ENCODE measurements at regions not wholly inside any gene's neighbourhood (a gene's known extent, or its start where the extent isn't known, plus 50 kb on each side); places are given as distances from the start of the nearest gene placed in this dataset.

- no peak for FAIRE-seq
- CTCF ChIA-PET (ENCODE audit: low intra/inter-chr PET ratio) = no interaction called here
- TF ChIP-seq ZBTB7A (IDR thresholded peaks at IDR 0.05; ENCODE audit: borderline replicate concordance, control insufficient read depth, low read depth, low read length) (no peak), CAMTA2 (CRISPR knock-in tag; conservative IDR thresholded peaks at IDR 0.05) (no peak), ZSCAN29 (IDR thresholded peaks at IDR 0.05) (no peak), TCFL5 (CRISPR knock-in tag; conservative IDR thresholded peaks at IDR 0.05) (no peak), ZNF318 (IDR thresholded peaks at IDR 0.05; ENCODE audit: borderline replicate concordance in 1 of 2, low read depth in 1 of 2) (no peak), RBM22 (IDR thresholded peaks at IDR 0.05; ENCODE audit: low read depth, low read length, poor library complexity, severe bottlenecking) (no peak), SOX6 (IDR thresholded peaks at IDR 0.05) (no peak), FOXK2 (conservative IDR thresholded peaks at IDR 0.05 in 1 of 2, IDR thresholded peaks at IDR 0.05 in 1 of 2; ENCODE audit: low read depth in 2 of 2) (no peak), ZNF609 (CRISPR knock-in tag; IDR thresholded peaks at IDR 0.05; ENCODE audit: borderline replicate concordance) (no peak), KDM1A (IDR thresholded peaks at IDR 0.05) (no peak), XRCC5 (IDR thresholded peaks at IDR 0.05; ENCODE audit: low read depth, low read length) (no peak)
Observed at GRCh38 chr4:54526560-54526959, 131.2 kb upstream of the KIT start.

More at GRCh38 chr4:54526560-54526959, 131.2 kb upstream of the KIT start:
- Histone ChIP-seq H3K9me3 (replicated peaks; ENCODE audit: control insufficient read depth, insufficient read depth, low read depth, low read length) (no peaks in the 10 kb centered on the region), H3K27me3 (ENCODE audit: control insufficient read depth in 2 of 2, insufficient read depth in 2 of 2, low read length in 2 of 2) (no peaks in the 10 kb centered on the region), H4K20me1 (replicated peaks; ENCODE audit: control insufficient read depth, insufficient read depth, low read length) (no peaks in the 10 kb centered on the region), H3K9me1 (ENCODE audit: control insufficient read depth, insufficient read depth, low read length) (no peaks in the 10 kb centered on the region), H3K9ac (ENCODE audit: insufficient read depth in 1 of 2, low read depth in 2 of 2, low read length in 2 of 2) (no peak overlapping the region), H3K36me3 (ENCODE audit: control insufficient read depth, insufficient read depth, low read length) (no peaks in the 10 kb centered on the region), H3K79me2 (ENCODE audit: control insufficient read depth, insufficient read depth, low read length) (no peaks in the 10 kb centered on the region), H3K4me2 (ENCODE audit: insufficient read depth, low read length) (no peak overlapping the region), H3K4me3 (no peak overlapping the region), H3K27ac (ENCODE audit: extremely low read depth, low read depth, low read length) (no peak overlapping the region), H2AFZ (ENCODE audit: low read depth, low read length) (no peak overlapping the region), H3K4me1 (replicated peaks in 1 of 2; ENCODE audit: control insufficient read depth in 2 of 2, insufficient read depth in 2 of 2, low read length in 2 of 2) (peaks cover 0 to 5% of the 10 kb centered on the region in 2 experiments; a peak in 1 of 5 replicates)
- ATAC-seq (no peak), DNase-seq (ENCODE audit: extremely low read depth in 1 of 4, low spot score in 3 of 4) (no peak)
- BruUV-seq (replicated peaks) = no TSS peak
- intact Hi-C loops (cut with micrococcal nuclease) = no loop called here
- POLR2A ChIA-PET = no interaction called here
- 34% methylated on average over 4 of the region's 4 CpGs for WGBS (ENCODE audit: insufficient coverage, low coverage, missing lambda C conversion rate)
- in situ Hi-C loops (cut with MboI) = no loop called here
